CD4-positive, alpha-beta T cell treated with Interleukin-1 beta for 1 hour (primary cell): ENCODE measurements at regions not wholly inside any gene's neighbourhood (a gene's known extent, or its start where the extent isn't known, plus 50 kb on each side); places are given as distances from the start of the nearest gene placed in this dataset.

Experiments
- DNase-seq, 2 donors: peaks; one replicate each; pipeline ENCODE4 v3.0.0-alpha.2; 2020 to 2022

DNA sequence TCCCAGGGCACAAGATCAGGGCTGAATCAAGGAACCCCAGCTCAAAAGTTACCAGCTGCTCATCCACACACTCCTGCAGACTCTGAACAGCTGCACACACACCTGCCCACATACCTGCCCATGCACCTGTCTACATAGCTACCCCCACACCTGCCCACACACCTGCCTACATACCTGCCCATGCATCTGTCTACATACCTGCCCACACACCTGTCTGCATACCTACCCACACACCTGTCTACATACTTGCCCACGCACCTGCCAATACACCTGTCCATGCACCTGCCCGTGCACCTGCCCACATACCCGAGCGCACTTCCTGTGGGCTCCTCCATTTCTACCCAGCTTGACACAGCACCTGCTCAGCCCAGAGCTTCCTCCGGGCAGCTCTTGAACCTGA lies 122.8 kb upstream of the AGAP1 start:
- no peak for DNase-seq

DNA sequence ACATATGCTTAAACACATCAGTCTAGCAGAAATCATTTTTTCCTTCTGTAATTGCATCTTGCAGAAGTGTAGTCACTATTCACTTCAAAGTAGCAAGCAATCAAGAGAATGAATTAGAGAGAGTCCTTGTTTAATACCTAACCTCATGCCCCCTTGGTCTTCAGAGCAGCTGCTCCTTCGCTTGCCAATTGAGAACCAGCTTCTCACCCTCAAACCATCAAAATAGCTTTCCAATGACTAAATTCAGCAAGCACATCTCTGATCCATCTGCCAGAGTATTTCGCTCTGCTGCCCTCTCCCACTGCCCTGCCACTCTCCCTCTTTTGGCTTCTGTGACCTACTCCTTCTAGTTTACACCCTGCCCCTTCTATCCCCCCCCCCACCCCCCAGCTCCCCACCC lies 120.7 kb upstream of the AGAP1 start:
- no peak for DNase-seq

DNA sequence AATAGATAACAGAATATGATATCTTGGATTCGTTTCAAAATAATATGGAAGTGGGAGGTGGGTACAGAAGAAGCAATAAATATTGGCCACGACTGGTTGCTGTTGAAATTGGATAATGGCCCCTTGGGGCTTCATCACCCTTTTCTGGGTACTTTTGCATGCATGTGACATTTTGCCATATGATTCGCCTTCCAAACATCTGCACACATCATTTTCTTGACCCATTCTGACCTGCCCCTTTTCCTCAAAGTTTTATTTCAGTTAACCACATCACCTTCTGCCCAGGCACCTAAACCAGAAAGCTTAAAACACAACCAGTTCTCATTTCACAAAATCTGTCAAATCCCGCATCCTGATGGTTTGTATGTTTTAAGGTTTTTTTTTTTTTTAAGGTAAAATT lies 116.7 kb upstream of the AGAP1 start:
- DNase-seq: no peak

DNA sequence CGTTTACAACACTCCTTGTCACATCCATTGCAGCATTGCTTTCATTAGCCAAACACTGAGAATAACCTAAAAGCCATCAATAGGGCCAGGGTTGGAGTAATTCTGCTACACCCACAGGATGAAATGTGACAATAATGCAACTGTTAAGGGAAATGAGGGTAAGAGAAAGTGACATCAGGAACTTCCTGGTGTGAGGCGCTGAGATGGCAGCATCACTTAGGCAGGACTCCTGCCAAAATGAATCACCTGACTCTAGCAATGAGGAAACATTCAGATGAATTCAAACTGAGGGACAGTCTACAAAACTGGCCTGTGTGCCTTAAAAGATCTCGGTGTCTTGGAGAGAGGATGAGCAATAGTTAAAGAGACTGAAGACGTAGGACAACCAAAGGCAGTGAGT lies 115.6 kb upstream of the AGAP1 start:
- DNase-seq: no peak

DNA sequence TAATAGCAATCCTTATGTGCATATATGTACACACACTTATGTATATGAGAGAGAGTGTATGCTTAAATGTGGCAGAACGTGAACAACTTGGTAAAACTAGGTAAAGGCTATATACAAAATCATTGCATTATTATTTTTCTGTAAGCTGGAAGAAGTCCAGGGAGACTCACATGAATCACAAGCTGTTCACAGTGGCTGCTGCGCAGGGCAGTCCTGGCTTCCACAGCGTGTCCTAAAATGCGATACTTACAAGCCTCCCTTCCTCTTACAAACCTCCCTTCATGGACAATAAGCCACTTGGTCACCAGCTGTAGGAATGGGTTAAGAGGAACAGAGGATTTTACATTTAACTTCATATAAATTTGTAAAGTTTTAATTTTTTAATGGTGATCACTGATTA lies 114.9 kb upstream of the AGAP1 start:
- DNase-seq: no peak

DNA sequence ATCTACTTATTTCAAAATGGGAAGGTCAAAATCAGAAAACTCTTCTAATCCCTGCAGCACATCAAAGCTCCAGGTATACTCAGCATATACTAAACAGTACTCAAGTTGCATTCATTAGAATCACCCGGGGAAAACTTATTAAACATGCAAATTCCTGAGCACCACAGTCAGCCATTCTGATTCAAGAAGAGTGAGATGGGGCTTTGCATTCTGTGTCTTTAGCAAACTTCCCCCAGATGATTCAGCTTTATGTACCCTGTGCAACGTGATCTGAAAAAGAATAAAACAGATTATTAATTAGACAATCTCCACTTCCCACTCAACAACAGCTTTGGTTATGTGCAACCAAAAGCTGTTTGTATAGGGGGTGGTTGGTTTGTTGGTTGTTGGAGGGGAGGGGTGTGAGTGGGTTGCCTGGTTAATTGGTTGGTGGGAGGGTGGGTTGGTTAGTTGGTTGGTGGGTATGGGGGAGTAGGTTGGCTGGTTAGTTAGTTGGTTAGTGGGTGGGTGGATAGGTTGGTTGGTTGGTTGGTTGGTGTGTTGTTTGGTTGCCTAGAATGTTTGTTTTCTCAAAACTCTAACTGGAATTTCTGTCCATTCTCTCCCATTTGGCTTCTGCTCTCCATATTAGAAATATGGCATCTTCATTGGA lies 112.5 kb upstream of the AGAP1 start:
- DNase-seq: no peak

DNA sequence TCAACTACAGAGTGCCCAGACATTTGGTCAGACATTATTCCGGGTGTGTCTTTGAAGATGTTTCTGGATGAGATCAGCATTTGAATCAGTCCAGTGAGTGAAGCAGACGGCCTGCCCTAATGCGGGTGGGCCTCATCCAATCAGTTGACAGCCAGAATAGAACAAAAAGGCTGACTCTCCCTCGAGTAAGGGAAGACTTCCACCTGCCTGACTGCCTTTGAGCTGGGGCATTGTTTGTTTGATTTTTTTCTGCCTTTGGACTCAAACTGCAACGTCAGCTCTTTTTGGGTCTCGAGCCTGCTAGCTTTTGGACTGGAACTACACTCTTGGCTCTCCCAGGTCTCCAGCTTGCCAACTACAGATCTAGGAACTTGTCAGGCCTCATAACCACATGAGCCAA lies 111.7 kb upstream of the AGAP1 start:
- no peak for DNase-seq

DNA sequence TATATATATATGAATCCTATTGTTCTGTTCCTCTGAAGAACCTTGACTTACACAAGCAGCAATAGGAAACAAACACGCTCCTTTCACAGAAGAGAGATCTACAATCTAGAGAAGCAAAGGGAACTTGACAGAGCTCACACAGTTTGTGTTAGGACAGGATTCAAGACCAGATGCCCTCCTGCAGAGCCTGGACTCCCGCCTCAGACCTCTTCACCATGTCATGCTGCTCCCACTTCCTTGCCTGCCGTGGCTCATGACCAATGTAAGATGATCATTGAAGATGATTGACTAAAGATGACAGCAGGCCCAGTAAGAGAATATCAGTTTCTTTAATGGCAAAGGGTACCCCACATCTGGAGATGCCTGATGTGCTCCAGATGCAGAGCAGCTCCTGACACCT lies 111.2 kb upstream of the AGAP1 start:
- no peak for DNase-seq

DNA sequence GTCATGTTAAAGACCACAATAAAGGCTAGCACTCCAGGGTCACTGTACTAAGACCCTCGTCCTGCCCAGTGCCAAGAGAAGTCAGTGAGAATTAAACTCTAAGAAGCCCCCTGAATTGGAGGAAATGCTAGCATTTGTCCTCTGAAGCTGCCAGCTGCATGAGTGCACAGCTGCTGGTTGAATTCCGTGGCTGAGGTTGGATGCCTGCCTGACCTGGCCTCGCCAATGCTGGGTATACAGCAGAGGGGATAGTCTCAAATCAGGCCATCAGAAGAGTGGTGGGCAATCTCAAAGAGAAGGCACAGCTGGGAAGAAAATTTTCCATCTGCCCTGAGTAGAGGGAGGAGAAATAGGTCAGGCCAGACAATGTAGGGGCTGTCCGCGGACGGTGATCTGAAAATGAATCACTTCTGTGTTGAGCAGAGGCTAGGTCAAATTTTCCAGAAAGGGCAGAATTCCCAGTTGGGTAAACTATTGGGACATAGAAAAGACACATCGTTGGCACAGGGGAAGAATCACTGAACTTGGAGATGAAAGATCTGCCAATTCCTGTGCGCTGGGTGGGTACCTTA lies 110.5 kb upstream of the AGAP1 start:
- no peak for DNase-seq

DNA sequence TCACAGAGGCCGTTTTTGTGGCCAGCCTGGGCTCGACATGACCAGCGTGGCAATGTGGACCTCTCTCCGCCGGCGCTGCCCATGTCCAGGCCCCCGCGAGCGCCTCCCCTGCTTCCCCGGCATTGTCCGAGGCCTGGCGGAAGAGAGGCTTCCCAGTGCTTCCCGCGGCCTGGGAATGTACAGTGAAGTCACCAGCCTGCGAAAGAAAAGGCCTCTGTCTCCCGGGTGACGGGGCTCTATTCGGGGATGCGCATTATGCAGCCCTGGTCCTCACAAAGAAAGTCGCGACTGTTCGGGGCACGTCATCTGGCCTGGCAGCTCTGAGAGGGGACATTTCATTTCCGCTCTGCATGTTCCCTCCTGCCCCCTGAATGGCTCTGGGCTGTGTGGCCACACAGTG lies 109.2 kb upstream of the AGAP1 start:
- no peak for DNase-seq

DNA sequence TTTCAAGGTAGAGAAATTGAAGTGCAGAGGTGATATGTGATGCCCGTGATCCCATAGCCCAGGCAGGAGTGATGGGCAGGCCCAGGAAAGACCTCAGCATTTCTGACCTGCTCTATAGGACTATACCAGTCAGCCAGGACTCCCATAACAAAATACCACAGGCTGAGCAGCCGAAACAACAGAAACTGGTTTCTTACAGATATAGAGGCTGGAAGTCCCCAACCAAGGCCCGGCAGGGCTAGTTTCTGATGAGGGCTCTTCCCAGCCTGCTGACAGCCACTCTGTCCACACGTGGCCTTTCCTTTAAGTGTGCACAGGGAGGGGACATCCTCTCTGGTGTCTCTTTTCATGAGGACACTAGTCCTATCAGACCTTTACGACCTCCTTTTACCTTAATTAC lies 104.2 kb upstream of the AGAP1 start:
- DNase-seq: no peak

DNA sequence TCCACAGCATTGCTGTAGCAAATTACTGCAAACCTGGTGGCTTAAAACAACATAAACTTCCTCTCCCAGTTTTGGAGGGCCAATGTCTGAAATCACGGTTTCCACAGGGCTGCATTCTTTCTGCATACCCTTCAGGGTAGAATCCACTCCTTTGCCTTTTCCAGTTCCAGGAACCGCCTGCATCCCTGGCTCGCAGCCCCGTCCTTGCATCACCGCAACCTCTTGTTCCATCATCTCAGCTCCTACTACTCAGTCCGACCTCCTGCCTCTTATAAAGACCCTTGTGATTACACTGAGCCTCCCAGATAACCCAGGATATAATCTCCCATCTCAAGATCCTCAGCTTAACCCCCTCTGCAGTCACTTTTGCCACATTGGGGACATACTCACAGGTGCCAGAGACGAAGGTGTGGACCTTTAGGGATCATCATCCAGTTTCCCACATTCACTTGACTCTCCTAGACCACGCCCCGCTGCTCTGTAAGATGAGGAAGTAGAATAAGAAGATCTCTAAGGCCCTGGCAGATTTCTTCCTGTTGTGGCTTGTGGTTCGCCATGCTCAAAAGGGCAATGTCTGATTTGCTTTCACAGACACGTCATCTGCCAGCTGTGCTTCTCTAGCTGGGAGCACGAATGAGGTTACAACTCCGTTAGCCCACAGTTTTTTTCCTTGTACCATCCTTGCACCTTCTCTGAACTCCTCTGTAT lies 103.6 kb upstream of the AGAP1 start:
- DNase-seq: peak; percentile 32 to 45

DNA sequence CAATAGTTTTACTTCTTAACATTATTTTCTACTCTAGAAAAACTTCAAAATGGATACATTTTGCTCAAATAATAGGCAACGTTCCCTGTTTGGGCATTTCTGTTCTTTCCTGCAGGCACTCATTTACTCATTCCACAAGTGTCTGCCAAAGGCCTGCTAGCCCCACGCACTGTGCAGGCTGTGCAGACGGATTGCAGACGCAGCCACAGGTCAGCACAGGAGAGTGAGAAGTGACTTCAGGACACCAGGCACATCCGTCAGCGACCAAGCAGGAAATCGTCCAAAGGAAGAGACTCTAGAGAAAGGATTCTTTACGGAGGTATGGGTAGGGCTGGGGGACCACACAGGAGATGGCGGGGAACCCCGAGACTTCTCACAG lies 103.0 kb upstream of the AGAP1 start:
- no peak for DNase-seq

DNA sequence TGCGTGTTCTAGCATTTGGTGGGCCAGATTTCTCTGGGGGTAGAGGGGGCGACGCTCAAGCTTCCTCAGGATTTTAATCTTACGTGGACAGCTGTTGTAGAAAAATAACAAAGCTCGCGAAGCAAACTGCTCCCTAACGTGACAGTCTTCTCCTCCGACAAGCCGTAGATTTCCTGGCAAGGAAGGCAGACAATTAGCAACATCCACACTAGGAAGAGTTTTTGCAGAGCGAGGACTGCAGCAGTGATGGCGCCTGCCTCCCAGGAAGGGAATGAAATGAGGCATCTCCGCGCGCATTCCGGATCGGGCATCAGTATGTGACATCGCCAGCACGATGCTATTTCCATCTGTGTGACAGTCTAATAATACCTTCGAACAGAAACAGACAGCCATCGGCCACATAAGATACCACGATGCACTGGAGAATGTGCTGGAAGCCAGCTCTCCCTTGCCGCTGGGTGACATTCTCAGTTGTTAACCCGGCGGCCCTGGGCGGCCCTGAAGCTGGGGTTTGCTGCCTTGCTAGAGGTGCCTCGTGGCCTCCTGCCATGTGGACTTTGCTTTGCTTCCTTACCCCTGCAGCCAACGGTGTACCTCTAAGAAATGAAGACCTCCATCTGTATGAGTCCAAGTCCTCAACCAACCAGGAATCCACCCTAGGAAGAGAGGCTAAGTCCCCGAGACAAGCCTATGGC lies 101.8 kb upstream of the AGAP1 start:
- DNase-seq: no peak

DNA sequence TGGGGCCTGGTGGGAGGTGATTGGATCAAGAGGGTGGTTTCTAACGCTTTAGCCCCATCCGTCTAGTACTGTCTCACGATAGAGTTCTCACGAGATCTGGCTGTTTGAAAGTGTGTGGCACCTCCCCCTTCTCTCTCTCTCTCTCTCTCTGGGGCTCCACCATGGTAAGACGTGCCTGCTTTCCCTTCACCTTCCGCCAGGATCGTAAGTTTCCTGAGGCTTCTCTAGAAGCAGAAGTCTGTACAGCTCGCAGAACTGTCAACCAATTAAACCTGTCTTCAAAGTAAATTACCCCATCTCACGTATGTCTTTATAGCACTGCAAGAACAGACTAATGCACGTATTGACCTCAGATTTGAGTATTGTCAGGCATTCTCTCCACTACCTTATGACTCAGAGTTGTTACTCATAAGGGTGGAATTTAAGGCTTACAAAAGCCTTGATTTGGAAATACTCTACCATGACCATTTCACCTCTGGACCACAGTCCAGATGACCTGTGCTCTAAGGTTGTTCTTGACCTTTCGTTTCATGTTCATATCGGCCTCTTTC lies 99.5 kb upstream of the AGAP1 start:
- DNase-seq: no peak

DNA sequence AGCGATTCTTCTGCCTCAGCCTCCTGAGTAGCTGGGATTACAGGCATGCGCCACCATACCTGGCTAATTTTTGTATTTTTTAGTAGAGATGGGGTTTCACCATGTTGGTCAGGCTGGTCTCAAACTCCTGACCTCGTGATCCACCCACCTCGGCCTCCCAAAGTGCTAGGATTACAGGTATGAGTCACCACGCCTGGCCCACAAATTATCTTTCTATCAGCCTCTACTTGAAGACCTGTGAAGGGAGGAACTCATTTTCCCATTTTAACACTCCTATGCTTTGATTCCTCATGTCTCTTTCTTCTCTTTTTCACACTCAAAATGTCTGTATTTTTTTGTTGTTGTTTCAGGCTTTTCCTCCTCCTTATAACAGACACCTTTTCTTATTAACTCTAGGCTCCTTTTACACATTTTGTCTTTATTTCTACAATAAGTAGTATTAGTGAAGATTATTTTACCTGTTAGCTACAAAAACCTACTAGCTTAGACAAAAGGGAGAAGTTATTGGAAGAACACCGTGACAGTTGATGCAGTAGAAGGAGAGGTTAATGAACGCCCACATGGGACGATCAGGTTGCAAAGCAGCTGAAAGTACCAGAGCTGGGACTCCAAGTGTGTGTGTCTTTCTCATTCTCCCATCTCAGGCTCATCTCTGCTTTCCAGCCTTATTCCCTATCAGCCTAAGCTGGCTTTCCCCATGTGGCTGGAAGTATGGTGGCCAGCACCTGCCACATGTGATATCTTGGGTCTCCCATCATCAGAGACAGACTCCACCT lies 97.6 kb upstream of the AGAP1 start:
- DNase-seq: no peak

DNA sequence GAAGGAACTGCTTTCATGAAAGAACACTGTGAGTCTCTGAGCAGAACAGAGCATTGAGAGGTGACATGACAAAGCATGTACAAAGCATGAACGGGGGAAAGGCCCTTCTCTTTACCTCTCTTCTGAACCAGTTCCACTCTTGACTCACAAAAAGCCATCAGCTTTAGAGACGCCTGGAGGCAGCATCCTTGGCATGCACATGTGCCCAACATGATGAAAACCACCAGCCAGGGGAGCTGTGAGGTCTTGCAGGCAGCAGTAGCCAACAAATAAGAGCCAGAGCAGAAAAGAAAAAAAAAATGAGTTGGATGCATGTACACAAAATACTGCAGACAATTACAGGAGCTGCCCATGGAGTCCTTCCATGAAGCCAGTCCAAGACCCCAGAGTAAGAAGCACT lies 95.5 kb upstream of the AGAP1 start:
- no peak for DNase-seq

DNA sequence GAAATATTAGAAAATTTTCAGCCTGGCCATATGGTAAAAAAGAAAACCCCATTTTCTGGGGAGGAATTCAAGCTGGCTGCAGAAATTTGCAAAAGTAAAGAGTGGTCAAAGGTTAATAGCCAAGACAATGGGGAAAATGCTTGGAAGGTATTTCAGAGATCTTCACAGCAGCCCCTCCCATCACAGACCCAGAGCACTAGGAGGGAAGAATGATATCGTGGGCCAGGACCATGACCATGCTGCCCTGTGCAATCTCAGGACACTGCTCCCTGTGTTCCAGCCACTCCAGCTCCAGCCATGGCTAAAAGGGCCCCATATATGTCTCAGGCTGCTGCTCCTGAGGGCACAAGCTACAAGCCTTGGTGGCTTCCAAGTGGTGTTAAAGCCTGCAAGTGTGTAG lies 93.9 kb upstream of the AGAP1 start:
- no peak for DNase-seq

DNA sequence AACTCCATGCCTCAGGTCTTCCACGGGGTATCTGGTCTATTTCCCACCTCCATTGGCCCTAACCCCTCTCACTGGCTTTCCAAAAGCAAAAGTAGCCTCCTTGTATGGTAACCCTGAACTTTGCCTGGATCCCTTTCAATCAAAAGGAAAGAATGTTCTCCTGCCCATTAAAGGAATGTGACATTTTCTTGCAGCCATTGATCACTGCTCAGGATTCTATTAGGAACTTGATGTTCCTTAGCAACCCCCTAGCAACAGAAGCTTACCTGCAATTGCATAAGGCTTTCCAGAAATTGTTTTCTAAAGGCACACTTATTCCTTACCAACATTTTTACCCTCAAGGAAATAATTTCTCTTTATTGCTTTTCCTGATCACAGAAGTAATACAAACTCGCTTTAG lies 91.4 kb upstream of the AGAP1 start:
- no peak for DNase-seq

DNA sequence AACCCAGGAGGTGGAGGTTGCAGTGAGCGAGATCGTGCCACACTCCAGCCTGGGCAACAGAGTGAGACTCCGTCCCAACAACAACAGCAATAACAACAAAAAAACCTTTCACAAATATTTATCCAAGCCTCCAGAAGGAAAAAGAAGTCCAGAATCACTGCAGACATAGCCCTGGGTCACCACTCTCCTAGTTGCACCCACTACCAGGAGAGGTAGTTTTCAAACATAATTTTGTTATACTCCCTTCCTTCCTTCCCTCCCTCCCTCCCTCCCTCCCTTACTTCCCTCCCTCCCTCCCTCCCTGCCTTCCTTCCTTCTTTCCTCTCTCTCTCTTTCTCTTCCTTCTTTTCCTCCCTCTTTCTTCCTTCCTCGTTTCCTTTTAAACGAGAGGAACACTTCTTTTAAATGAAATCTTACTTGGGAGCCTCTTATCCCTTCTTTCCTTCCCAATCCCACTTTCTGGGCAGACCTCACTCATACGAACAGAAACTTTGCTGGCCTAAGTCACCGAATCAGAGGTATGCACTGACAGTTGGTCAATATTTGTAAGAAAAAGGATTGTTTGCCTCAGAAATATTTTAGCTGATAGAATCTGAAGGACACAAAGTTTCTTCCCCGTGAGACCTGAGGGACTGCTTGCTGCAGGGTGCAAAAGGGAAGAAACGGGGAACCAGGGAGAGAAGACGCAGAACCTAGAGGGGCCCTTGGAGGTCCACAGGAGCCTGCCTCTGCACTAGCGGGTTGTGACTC lies 88.1 kb upstream of the AGAP1 start:
- DNase-seq: no peak

DNA sequence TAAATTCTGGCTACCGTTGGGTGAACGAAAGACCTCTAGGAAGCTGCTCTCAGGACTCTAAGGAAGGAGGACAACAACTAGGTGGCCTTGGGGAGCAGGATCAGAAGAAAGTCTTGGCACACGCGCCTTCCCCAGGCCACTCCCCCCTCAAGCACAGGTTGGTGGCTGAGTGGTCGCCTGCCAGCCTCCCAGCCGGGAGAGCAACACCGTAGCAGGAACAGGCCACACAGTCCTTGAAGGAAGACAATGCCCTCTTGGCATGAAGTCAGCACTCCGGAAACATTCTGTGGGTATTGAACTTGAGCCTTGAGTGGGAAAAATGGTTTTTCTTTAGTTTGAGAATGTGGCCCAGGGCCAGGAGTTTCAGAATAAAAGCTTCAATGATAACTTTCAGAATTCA lies 87.4 kb upstream of the AGAP1 start:
- DNase-seq: no peak

DNA sequence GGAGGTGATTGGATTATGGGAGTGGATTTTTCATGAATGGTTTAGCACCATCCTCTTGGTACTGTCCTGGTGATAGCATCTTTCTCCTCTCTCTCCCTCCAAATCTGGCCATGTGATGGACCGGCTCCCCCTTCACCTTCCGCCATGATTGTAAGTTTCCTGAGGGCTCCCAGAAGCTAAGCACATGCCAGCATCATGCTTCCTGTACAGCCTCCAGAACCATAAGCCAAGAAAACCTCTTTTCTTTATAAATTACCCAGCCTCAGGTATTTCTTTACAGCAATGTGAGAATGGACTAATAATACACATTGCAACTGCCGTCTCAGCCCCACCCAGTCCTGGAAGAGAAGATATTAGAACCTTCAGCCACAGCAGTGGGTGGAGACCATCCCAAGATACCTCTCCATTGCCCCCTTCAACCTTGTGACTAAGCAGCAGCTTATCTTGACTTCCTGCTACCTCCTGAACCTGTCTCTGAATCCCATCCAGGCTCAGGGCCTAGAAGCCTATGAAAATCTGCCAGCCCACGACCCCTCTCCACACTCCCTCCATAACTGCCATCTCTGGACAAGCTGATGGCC lies 81.8 kb upstream of the AGAP1 start:
- no peak for DNase-seq
